GM21723 (cell line): ENCODE measurements at regions not wholly inside any gene's neighbourhood (a gene's known extent, or its start where the extent isn't known, plus 50 kb on each side); places are given as distances from the start of the nearest gene placed in this dataset.

Source experiments
- ATAC-seq: cut with Tn5 transposase; IDR thresholded peaks from one replicate; pipeline ENCODE4 v1.9.1; 2021; ENCODE audit warnings: mild to moderate bottlenecking, moderate library complexity; ENCODE audit not compliant: unreplicated experiment

DNA sequence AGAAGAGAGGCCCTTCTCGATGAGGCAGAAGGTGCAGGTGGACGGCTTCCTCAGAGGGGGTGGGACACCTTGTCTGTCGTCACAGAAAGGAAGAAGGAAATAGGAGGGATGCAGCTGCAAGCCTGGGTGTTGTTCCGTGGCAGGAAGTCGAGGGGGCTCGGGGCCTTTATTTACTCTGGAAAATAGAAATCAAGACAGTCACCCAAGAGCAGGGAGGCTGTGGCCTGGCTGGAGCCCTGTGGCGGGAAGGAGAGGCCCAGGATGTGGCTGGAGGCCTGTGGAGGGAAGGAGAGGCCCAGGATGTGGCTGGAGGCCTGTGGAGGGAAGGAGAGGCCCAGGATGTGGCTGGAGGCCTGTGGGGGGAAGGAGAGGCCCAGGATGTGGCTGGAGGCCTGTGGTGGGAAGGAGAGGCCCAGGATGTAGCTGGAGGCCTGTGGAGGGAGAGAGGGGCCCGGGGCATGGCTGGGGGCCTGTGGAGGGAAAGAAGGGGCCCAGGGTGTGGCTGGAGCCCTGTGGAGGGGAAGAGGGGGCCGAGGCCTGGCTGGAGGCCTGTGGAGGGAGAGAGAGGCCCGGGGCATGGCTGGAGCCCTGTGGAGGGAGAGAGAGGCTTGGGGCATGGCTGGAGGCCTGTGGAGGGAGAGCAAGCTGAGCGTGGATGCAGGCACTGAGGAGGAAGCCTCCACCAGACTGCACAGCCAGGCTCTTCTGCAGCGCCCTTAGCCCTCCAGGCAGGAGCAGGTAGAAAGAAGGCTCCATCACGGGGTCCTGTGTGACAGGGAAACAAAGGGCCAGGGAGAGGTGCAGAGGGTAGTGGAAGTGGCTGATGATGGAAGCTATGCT, 97.3 kb upstream of the SFMBT2 start:
- no peak for ATAC-seq

DNA sequence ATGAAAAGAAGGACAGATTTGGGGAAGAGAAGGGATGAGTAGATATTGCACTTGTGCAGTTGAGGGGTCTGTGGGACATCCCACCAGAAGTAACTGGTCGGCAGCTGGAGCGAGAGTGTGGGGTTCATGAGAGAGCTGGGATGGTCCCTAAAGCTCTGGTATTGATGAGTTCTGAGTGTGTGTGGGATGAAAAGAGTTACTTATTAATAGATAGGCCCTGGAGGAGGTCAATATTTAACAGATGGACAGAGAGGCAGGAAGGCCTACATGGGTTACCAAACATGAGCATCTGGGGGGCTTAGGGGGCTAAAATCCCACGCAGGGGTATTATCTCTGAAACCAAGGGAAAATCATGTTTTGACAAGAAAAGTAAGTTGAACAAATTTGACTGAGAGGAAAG, 95.7 kb upstream of the SFMBT2 start:
- no peak for ATAC-seq

DNA sequence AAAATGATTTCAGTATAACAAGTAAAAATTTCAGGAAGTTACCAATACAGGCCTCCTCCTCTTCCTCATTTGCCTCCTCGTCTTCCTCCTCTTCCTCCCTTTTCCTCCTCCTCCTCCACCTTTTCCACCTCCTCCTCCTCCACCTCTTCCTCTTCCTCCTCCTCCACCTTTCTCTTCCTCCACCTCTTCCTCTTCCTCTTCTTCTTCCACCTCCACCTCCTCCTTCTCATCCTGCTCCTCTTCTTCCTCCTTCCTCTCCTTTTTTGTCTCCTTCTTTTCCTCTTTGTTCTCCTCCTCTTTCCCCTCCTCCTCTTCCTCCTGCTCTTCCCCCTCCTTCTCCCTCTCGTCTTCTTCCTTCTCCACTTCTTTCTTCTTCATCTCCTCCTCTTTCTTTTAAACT, 94.4 kb upstream of the SFMBT2 start:
- no peak for ATAC-seq

DNA sequence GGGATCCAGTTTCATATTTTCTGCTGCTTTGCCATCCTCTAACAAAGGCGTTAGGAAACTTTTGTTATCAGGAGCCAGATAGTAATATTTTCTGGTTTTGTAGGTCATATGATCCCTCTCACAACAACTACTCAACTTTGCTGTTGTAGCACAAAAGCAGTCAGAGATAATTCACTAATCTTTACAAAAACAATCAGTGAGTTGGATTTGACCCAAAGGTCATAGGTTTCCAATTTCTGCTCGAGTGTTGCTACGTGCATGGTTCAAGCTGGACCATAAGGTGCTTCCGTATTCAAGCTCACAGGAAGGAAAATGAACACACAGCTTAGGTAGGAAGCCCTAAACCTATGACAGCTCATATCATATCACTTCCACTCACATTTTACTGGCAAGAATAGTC, 92.4 kb upstream of the SFMBT2 start:
- ATAC-seq: no peak

DNA sequence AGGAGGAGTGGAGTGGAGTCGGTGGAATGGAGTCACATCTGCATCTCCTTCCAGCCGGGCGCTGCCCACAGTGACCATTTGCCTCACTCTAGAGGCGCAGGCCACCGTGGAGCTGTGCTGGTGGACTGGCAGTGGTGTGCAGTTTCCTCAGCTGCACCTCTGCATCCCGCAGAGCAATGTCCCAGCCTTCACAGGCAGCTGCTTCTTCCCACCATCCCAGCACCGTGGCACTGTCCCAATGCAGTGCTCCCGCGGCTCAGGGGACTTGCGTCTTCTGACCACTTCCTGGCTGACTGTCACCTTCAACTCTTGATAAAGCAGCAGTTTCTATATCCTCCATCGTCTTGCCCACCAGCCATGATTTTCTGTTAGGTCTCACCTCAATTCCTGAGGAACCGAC, 90.3 kb upstream of the SFMBT2 start:
- no peak for ATAC-seq

DNA sequence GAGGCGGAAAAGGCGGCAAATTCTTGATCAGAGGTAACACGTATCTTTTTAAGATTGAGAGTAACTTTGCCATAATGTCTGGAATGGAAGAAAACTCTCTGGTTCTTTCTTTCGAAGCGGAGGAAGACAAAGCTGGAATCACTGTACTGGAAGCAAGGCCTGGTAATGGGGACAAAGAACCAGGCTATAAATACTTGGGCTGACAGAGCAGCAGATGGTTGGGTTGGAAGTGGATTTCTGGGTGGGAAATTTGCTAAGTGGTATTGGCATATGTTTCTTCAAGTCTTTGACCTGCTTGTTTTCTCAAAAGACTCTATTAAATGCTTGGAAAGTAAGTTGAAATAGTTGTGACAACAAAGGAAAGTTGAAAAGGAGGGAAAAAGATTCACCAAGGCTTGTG, 87.3 kb upstream of the SFMBT2 start:
- no peak for ATAC-seq

DNA sequence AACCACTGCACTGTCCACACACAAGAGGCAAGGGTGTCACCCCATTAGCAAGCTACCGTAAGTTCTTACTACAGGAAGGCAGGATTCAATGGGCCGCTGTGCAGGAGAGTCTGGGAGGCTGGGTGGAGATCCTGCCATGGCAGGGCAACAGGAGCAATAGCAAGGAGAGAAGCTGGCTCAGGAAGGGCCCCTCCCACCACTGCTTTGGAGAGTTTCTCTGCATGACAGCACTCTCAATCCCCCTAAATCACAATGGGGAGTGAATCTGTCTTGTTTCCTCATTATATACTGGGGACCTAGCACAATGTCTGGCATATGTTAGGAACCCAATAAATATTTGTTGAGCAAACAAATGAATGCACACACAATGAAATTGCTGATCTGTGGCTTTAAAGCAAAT, 83.2 kb upstream of the SFMBT2 start:
- no peak for ATAC-seq

DNA sequence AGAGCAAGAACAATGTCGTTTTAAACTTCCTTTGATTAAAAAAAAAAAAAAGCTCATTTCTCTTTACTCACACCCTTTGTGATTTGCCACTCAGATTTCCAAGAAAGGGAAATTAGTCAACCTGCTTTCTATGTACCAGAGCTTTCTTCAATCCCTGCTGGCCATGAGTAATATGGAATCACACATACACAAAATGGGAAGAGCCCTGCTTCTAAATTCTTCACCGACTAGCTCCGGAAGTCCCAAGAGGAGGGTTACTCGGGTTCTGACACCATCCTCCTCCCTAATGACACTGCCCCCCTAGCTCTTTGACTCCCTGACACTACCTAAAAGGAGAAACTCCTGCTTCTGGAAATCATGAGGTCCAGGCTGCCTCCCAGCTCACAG, 81.8 kb upstream of the SFMBT2 start:
- ATAC-seq: peak; percentile 38

DNA sequence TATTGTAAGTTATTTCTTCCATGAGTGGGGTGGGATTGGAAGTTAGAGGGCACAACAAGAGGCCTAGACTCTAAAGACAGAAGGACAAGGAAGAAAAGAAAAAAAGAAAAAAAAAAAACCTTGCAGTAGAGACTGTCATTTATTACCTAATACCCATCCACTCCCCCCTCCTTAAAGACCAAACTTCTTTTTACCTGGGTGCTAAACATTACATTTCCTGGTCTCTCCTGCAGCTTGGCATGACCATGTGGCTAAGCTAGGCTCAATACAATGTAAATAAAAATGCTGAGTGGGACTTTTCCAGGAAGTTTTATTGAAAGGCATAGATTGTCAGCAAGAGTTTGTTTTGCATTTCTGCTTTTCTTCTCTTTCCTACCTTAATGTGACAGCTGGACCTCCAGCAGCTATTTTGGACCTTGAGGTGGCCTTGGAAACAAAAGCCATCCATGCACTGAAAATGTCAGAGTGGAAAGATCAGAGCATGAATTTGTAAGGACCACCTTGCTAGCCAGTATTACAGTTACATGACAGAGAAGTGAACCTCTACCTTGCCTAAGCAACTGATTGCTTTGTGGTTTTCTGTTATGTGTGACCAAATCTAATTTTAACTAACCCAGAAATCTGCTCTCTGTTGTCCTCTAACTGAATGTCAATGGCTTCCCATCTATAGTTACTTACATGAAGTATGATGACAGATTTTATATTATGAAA, 81.3 kb upstream of the SFMBT2 start:
- peak; percentile 96 for ATAC-seq

DNA sequence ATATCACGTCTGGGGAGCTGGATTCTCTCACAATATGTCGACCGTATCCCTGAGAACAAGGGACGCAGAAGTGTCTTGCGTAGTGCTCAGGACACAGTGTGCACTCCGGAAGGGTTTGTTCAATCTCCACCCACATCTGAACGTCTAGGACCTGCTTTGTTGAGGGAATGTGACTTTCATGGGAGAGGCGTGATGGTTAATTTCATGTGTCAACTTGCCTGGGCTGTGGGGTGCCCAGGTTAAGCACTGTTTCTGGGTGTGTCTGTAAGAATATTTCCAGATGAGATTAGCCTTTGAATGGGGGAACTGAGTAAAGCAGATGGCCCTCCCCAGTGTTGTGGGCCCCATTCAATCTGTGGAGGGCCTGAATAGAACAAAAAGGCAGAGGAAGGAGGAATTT, 80.4 kb upstream of the SFMBT2 start:
- no peak for ATAC-seq

DNA sequence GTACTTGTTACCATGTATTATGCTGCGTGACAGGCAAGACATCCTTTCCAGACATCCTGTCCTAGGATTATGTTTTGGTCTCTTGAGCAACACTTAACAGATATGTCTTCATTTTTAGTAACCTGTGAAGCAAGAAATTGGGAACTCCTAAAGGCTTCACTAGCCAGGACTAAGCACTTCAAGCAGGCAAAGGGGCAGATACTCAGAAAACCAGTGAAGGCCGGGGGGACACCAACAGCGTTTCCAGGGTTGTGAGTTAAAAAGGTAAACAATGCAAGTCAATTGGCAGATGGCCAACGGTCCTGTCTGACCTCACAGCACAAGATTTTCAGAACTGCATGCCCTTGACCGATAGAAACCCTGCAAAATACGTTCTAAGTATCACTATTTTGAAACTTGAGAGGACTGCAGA, 77.6 kb upstream of the SFMBT2 start:
- no peak for ATAC-seq

DNA sequence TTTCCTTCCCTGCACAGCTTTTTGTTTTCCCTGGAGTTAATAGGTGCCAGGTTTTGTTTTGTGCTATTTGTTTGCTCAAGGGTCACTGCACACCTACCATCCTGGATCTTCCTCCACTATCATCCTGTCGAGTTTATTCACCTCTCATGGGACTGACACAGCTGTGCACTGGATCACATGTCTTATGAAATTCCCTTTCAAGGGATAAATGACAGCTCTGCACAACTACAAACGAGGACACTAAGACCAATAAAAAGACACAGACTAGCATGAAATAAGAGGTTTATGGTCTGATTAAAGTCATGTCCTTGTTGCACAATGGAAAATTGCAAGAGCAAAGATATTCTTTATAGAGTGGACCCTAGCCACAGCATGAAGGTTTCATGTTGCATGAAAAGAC, 76.7 kb upstream of the SFMBT2 start:
- no peak for ATAC-seq

DNA sequence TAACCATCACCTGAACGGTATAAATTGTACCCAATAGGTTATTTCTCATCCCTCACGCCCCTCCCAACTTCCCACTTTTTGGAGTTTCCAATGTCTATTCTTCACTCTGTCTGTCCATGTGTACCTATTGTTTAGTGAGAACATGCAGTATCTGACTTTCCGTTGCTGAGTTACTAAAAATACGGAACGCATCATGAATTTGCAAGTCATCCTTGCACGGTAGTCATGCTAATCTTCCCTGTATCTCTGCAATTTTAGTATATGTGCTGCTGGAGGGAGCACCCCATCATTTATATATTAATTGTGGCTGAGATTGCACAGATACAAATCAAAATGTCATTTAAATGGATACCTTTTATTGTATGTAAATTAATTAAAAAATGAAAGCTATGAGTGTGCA, 75.7 kb upstream of the SFMBT2 start:
- no peak for ATAC-seq

DNA sequence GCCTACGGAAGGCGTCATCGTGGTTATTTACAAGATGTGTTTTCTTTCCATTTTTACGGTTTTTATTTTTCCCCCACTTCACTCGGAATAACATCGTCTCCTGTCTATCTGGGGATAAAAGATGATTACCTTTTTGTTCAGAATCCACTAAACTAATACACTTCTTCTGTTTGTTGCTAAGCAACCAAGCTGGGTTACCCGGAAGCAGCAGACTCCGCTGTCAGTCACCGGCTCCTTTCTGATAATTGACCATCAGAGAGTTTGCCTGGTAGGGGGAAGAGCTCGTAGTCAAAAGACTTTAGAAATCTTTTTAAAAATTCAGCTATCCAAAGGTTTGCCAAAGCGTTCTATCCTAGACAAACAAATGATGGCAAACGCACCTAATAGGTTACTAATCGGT, 75.0 kb upstream of the SFMBT2 start:
- no peak for ATAC-seq

DNA sequence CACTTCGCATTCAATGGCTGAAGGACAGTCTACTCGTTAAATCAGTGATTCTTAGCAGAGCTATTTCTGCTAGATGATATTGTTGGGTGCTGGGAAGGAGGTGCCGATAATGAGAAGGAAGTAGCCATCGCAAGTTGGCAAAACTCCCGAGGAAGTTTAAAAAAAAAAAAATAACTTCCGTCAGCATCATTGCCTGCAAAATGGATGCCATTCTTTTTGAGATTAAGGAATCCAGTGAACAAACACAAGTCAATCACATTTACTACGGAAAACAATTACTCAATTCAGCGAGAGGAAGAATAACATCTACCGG, 74.4 kb upstream of the SFMBT2 start:
- ATAC-seq: no peak

DNA sequence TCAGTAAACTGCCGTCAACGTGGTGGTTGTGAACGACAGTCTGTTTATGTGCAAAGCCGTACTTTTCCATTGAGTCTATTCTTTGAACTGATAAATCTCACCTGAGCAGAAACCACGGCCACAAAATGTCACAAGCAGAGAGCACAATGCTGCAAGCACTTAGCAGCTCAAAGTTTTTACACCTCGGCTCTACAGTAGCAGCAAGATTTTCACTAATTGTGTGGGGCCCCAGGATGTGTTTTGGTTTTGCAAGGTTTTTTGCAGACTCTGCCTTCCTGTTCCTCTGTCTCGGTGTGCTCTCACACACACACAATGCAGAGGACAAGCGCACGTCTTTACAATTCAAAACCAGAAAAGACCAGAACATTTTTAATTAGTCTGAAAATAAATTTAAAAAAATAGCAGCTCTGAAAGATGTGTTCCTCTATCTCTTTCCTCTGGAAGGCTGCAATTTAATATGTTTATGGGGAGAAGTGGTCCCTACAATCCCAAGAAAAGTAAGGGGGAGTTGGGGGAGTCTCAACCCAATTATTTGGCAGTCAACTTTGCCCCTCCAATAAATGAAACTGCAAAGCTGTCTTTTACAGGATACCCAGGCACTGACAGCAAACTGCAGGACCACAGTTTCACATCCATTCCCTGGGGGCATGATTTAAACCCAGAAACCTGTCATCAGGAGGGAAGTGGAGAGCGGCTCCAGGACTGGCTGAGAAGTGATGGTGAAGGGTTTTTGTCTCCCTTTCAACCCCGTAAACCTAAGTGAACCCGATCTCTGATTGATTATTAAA, 73.8 kb upstream of the SFMBT2 start:
- peak; percentile 73 for ATAC-seq

DNA sequence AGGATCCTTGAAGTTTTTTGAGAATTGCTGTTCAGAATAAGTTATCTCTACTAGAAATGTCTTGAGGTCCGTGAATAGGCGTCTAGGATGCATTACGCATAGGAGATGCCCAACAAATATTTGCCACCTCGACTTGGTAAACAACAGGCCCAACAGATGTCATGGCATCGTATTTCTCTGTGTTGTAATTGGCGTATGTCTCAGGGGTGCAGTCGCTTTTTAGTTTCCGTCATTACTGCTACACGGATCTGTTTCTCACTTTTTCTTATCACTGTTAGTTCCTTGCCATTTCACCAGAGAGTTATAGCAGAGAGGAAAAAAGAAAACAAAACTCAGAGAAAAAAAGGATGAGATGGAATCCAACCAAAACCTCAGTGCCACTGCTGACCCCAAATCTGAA, 73.0 kb upstream of the SFMBT2 start:
- no peak for ATAC-seq

DNA sequence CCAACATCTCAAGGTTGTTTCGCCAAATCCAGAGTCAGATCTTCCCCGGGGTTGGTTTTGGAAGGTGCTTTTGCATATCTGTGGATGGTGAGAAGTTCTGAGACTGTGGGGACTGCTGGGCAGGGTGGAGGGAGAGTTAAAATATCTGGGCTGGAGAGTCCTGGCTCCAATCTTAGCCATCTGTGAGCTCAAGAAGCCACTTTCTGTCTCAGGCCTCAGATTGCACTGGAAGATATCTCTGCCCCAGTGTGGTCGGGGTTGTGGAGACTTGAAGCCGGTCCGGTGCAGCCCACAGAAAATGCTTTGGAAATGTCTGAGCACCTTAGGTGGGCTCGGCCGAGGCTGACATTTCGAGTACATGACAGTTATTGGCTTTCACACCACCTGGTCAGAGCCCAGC, 72.2 kb upstream of the SFMBT2 start:
- no peak for ATAC-seq

DNA sequence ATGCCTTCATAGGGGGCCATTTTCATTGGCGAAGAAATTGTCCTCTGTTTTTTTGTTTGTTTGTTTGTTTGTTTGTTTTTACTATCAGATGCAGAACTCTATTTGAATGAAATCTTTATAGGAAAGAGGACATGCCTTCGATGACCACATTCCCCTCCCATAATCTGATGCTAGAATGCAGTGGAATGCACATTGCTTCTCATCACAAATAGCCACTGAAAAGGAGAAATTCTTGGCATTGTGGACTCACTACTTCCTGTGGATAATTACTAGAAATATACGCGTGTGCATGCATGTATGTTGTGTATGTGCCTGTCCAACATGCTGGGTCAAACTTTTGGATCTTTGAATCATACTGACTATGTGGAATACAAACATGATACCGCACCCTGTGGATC, 70.5 kb upstream of the SFMBT2 start:
- no peak for ATAC-seq

DNA sequence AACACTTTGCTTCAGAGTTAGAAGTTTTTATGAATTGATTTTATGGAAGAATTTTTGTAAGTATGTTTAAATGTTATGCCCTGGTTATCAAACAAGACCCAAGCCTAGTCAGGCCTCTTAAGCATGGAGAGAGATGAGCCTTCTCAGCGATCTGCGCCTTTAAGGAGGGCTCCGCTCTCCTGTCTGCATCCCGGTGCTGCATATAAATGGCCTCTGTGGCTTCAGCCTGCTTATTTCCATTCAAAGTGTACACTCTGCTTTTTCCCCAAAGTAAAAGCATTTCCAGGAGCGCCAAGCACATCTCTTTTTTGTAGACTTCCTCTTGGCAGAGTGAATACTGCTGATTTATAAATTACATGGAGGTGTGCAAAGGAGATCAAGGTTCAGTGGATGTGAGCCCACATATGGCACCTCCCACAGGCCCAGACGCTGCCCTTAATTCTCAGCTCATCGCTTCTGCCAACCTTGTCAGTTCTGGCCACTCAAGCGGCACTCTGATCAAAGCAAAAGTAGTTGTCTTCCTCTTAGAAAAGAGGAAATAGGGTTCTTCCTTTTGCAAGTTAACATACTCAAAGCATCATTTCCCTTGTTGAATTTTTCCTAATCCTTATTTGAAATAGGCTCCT, 70.0 kb upstream of the SFMBT2 start:
- ATAC-seq: peak; percentile 45

DNA sequence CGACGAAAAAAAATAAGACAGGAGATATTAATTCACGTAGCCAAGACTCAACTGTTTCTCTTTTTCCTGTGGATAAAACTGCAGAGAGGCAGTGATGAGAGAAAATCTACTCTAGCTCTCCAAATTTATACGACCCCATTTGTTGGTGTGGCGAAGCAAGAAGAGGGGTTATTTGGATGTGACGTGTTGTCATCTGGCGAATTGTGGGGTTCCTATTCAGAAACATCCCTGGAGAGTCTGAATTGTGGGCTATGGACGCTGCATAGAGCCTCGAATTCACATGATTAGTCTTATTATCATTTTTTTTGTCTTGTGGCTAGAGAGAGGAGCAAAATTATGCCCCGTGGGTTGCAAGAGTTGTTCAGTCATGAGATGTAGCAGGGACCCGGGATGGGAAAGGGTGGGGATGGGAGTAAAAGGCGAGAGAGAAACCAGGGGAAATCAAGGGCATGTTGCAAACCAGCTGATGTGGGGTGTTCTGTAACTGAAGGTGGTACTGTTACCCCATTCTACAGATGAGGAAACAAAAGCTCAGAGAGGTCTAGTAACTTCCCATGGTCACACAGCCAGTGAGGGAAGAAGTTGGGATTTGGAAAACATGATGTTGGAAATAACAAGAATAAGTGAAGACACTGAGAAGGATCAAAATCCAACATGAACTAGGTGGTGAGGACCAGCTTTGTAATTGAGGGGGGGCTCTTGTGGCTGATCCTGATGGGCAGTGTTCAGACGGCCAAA, 69.2 kb upstream of the SFMBT2 start:
- ATAC-seq: no peak
